ENCODE measurements at regions not wholly inside any gene's neighbourhood (a gene's known extent, or its start where the extent isn't known, plus 50 kb on each side); places are given as distances from the start of the nearest gene placed in this dataset.

GRCh38 chr4:79472036-79472435, 64.0 kb upstream of the GK2 start:
- H3K79me2 ChIP-seq (ENCODE audit: insufficient read depth, low read length) = no peaks in the 10 kb centered on the region
- no peak overlapping the region for H3K4me3 ChIP-seq (ENCODE audit: insufficient read depth, low read depth, low read length)
- Mint-ChIP-seq H3K4me3 (ENCODE audit: unreplicated experiment) (no peak overlapping the region), H3K9me3 (ENCODE audit: unreplicated experiment) (no peaks in the 10 kb centered on the region), H3K27ac (ENCODE audit: unreplicated experiment) (no peak overlapping the region), H3K36me3 (ENCODE audit: low read depth, unreplicated experiment) (no peaks in the 10 kb centered on the region), H3K4me1 (ENCODE audit: low read depth, unreplicated experiment) (no peaks in the 10 kb centered on the region), H3K27me3 (ENCODE audit: low read depth, unreplicated experiment) (no peaks in the 10 kb centered on the region)
- DNase-seq (ENCODE audit: low read depth) = no peak
- FAIRE-seq = no peak
- TF ChIP-seq EZH2 (IDR thresholded peaks at IDR 0.05; ENCODE audit: insufficient read depth, low read length) (no peak), CTCF (IDR thresholded peaks at IDR 0.05; ENCODE audit: insufficient read depth, low read depth, low read length) (no peak)
- H3K36me3 ChIP-seq (ENCODE audit: insufficient read depth, low read length) = no peaks in the 10 kb centered on the region
- no peaks in the 10 kb centered on the region for H4K20me1 ChIP-seq (ENCODE audit: insufficient read depth, low read length)
- no peaks in the 10 kb centered on the region for H3K9me3 ChIP-seq (ENCODE audit: insufficient read depth, low read depth, low read length)
- no peak overlapping the region for H3K27ac ChIP-seq (ENCODE audit: low read depth, low read length)
- H3K9ac ChIP-seq (ENCODE audit: low read length) = no peak overlapping the region
- no peak overlapping the region for H2AFZ ChIP-seq (ENCODE audit: low read depth, low read length)
- H3K4me1 ChIP-seq (ENCODE audit: insufficient read depth, low read length) = no peaks in the 10 kb centered on the region
- H3K4me2 ChIP-seq (ENCODE audit: low read length) = no peak overlapping the region
- H3K27me3 ChIP-seq (ENCODE audit: insufficient read depth, low read length) = no peaks in the 10 kb centered on the region

DNA sequence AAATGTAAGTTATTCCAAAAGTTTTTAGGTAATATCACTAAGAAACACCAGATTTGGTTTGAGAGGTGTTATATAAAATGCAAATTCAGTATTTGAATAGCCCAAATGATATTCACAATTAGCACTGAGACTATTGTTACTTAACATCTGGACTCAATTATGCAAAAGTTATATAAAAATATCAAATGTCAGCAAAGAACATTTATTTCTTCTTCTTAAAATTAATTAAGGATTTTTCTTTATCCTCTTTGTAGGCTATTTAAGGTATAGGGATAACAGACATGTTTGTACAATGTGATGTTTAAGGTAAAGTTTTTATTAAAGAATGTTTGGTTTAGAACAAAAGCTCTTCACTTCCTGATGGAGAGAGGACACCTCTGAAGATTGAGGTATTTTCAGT, 63.3 kb upstream of the GK2 start:
- Histone ChIP-seq H3K9ac (ENCODE audit: low read length) (no peak overlapping the region), H3K9me3 (ENCODE audit: insufficient read depth, low read depth, low read length) (no peaks in the 10 kb centered on the region), H3K79me2 (ENCODE audit: insufficient read depth, low read length) (no peaks in the 10 kb centered on the region), H3K27me3 (ENCODE audit: insufficient read depth, low read length) (no peaks in the 10 kb centered on the region), H3K4me3 (ENCODE audit: insufficient read depth, low read depth, low read length) (no peak overlapping the region), H2AFZ (ENCODE audit: low read depth, low read length) (no peak overlapping the region), H3K27ac (ENCODE audit: low read depth, low read length) (no peak overlapping the region), H3K4me2 (ENCODE audit: low read length) (no peak overlapping the region), H3K36me3 (ENCODE audit: insufficient read depth, low read length) (no peaks in the 10 kb centered on the region), H4K20me1 (ENCODE audit: insufficient read depth, low read length) (no peaks in the 10 kb centered on the region), H3K4me1 (ENCODE audit: insufficient read depth, low read length) (no peaks in the 10 kb centered on the region)
- no peaks in the 10 kb centered on the region for H3K27me3 Mint-ChIP-seq (ENCODE audit: low read depth, unreplicated experiment)
- H3K36me3 Mint-ChIP-seq (ENCODE audit: low read depth, unreplicated experiment) = no peaks in the 10 kb centered on the region
- H3K9me3 Mint-ChIP-seq (ENCODE audit: unreplicated experiment) = no peaks in the 10 kb centered on the region
- H3K4me1 Mint-ChIP-seq (ENCODE audit: low read depth, unreplicated experiment) = peaks cover 3% of the 10 kb centered on the region
- no peak overlapping the region for H3K4me3 Mint-ChIP-seq (ENCODE audit: unreplicated experiment)
- DNase-seq (ENCODE audit: low read depth) (no peak), FAIRE-seq (no peak)
- no peak overlapping the region for H3K27ac Mint-ChIP-seq (ENCODE audit: unreplicated experiment)
- TF ChIP-seq EZH2 (IDR thresholded peaks at IDR 0.05; ENCODE audit: insufficient read depth, low read length) (no peak), CTCF (IDR thresholded peaks at IDR 0.05; ENCODE audit: insufficient read depth, low read depth, low read length) (no peak)

DNA sequence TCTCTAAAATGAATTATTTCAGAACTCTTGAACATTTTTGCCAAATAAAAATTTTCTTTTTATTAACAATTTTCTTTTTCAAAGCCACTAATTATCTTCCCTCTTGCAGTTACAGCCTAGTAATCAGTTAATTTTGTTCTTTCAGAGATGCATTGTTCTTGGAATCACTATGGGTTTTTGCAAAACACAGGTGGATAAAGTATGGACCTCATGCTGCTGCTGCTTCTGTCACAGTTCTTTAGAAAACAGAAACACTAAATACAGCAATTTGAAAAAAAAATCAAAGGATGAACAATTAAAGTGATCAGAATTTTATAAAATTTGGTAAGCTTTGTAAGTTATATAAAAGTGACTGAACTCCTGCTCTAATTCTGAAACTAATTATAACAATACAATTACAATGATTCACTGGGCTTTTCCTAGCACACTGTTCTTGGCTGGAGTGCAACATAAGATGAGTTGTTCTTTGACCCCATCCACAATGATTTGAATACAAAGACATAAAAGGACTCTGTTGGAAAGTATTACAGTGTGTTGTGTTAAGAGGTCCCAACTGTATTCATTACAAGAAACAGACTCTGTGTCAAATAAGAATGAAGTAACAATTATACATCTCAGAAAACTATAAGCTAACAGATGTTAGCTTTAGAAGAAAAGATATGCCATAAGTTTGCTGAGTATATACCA, 59.4 kb upstream of the GK2 start:
- no peak overlapping the region for H3K27ac ChIP-seq (ENCODE audit: low read depth, low read length)
- H4K20me1 ChIP-seq (ENCODE audit: insufficient read depth, low read length) = no peaks in the 10 kb centered on the region
- H3K4me2 ChIP-seq (ENCODE audit: low read length) = no peak overlapping the region
- DNase-seq (ENCODE audit: low read depth) (peak; percentile 23), FAIRE-seq (no peak)
- H3K36me3 ChIP-seq (ENCODE audit: insufficient read depth, low read length) = no peaks in the 10 kb centered on the region
- H3K27me3 ChIP-seq (ENCODE audit: insufficient read depth, low read length) = no peaks in the 10 kb centered on the region
- no peaks in the 10 kb centered on the region for H3K36me3 Mint-ChIP-seq (ENCODE audit: low read depth, unreplicated experiment)
- no peak overlapping the region for H3K4me3 Mint-ChIP-seq (ENCODE audit: unreplicated experiment)
- no peak overlapping the region for H3K27ac Mint-ChIP-seq (ENCODE audit: unreplicated experiment)
- no peaks in the 10 kb centered on the region for H3K79me2 ChIP-seq (ENCODE audit: insufficient read depth, low read length)
- no peaks in the 10 kb centered on the region for H3K9me3 Mint-ChIP-seq (ENCODE audit: unreplicated experiment)
- H3K9me3 ChIP-seq (ENCODE audit: insufficient read depth, low read depth, low read length) = no peaks in the 10 kb centered on the region
- no peaks in the 10 kb centered on the region for H3K4me1 ChIP-seq (ENCODE audit: insufficient read depth, low read length)
- no peak overlapping the region for H3K9ac ChIP-seq (ENCODE audit: low read length)
- H3K4me1 Mint-ChIP-seq (ENCODE audit: low read depth, unreplicated experiment) = peaks cover 8% of the 10 kb centered on the region
- no peak overlapping the region for H2AFZ ChIP-seq (ENCODE audit: low read depth, low read length)
- no peak for TF ChIP-seq CTCF (IDR thresholded peaks at IDR 0.05; ENCODE audit: insufficient read depth, low read depth, low read length)
- TF ChIP-seq EZH2 (IDR thresholded peaks at IDR 0.05; ENCODE audit: insufficient read depth, low read length) = no peak
- no peaks in the 10 kb centered on the region for H3K27me3 Mint-ChIP-seq (ENCODE audit: low read depth, unreplicated experiment)
- no peak overlapping the region for H3K4me3 ChIP-seq (ENCODE audit: insufficient read depth, low read depth, low read length)

Data from astrocyte (in vitro differentiated cells and primary cell).